Left renal cortex interstitium (tissue), 4 donors: ENCODE measurements at regions not wholly inside any gene's neighbourhood (a gene's known extent, or its start where the extent isn't known, plus 50 kb on each side); places are given as distances from the start of the nearest gene placed in this dataset.

Experiments
- DNase-seq, 4 donors: peaks; one replicate each; pipeline ENCODE4 v3.0.0-alpha.2; 2013; ENCODE audit warnings: low read depth in 4 of 4, low spot score in 2 of 4, missing footprints in 1 of 4

- DNase-seq, result no peak
Measured at GRCh38 chr11:112354364-112354763, 93.7 kb upstream of the PLET1 start.

GRCh38 chr11:112355726-112356125 is 95.1 kb upstream of the PLET1 start:
- no peak for DNase-seq

- DNase-seq, result no peak
Measured at GRCh38 chr11:112357488-112357887, 96.8 kb upstream of the PLET1 start.

DNA sequence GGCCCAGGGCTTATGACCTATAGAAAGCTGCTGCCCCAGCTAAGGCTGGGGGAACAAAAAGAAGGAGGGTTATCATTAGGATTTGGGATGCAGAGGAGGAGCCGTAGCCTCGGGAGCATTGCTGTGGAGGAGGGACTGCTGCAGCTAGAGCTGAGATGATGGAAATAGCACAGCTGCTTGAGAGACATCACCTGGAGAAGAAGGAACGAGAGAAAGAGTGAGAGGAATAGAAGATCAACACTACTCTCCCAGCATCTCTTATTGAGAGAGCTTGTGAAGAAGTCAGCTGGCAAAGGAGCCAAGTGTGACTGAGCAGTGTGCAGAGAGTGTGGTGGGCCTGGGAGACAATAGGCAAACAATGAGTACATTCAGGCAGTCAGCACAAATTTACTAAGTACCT is 100.7 kb upstream of the PLET1 start:
- DNase-seq, result no peak

DNA sequence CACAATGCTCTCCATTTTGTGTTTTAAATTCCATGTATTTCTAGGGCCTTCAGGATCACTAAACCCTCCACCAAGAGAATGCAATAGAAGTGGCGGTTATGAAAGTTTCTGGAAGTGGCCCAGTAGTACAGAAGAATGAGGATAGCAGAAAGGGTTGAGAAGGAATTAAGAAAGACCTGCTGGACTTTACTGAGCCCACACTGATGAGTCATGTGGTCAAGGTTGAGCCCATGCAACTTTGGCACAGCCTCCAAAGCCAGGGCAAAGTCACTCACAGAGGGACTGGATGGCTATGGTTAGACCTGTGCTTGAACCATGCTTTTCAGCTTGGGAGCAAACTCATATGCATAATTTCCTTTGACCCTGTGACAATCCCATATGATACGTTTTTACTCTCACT is 102.9 kb upstream of the PLET1 start:
- DNase-seq, result no peak

- no peak for DNase-seq
Measured at GRCh38 chr11:112364962-112365481, 104.4 kb upstream of the PLET1 start.

GRCh38 chr11:112366012-112366411 is 105.4 kb upstream of the PLET1 start:
- no peak for DNase-seq

DNA sequence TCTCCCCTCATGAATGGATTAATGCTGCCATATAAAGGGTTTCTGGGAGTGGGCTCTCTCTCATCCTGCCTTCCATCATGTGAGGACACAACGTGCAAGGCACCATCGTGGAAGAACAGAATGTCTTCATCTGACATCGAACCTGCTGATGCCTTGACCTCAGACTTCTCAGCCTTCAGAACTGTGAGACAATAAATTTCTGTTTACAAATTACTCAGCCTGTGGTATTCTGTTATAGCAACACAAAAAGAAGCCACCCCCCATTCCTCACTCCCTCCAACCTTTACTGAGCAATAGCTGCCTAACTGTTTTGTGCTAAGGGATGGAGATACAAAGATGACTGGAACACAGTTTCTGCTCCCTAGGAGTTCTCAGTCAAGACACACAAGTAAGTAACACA is 106.1 kb upstream of the PLET1 start:
- DNase-seq, result no peak

- DNase-seq, result no peak
Measured at GRCh38 chr11:112367461-112367860, 106.8 kb upstream of the PLET1 start.

- no peak for DNase-seq
Measured at GRCh38 chr11:112367895-112368294, 107.2 kb upstream of the PLET1 start.

DNA sequence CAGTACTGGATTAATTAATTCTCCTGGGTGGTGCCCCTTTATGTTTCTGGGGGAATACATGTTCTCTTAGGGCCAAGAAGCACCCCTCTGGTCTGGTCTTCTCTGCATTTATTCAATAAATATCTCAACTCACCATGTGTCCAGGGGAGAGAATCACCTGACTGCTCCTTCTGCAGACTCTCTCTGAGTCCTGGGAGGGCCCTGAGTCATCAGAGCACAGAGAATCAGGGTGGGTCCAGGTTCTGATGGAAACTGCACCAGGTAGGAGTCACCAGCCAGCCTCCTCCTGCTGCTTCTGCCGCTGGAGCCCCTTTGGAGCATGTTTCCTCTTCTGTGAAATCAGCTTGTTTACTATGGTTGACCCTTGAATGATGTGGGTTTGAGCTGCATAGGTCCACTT is 107.7 kb upstream of the PLET1 start:
- DNase-seq, result no peak

- DNase-seq, result no peak
Measured at GRCh38 chr11:112369374-112369773, 108.7 kb upstream of the PLET1 start.

GRCh38 chr11:112369916-112370315 is 109.3 kb upstream of the PLET1 start:
- DNase-seq, result no peak

- DNase-seq, result no peak
Measured at GRCh38 chr11:112374486-112375140, 114.0 kb upstream of the PLET1 start.

GRCh38 chr11:112377946-112378345 is 117.3 kb upstream of the PLET1 start:
- DNase-seq, result no peak

- DNase-seq, result no peak
Measured at GRCh38 chr11:112380464-112380863, 119.8 kb upstream of the PLET1 start.

- no peak for DNase-seq
Measured at GRCh38 chr11:112381578-112381977, 120.9 kb upstream of the PLET1 start.

DNA sequence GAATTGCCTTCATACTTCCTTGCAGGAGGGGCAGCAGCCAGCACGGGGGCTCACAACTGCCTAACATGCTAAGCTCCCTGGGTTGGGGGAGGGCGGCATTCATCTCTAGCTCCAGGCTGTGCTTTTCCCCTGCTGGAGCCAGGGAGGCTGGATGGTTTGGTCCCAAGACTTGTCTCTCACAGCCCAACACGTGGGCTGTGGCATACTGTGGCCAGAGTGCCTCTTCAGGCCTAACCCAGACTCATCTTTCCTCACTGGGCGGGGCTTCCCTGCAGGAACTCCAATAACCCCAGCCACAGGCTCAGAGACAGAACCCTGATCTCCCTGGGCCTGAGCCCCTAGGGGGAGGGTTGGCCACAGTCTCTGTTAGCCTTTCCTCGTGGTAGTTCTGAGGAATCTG is 121.9 kb upstream of the PLET1 start:
- DNase-seq, result no peak

- DNase-seq, result no peak
Measured at GRCh38 chr11:112388496-112388895, 127.8 kb upstream of the PLET1 start.

- no peak for DNase-seq
Measured at GRCh38 chr11:112391086-112391485, 130.4 kb upstream of the PLET1 start.

- DNase-seq, result no peak
Measured at GRCh38 chr11:112392904-112393303, 132.2 kb upstream of the PLET1 start.

DNA sequence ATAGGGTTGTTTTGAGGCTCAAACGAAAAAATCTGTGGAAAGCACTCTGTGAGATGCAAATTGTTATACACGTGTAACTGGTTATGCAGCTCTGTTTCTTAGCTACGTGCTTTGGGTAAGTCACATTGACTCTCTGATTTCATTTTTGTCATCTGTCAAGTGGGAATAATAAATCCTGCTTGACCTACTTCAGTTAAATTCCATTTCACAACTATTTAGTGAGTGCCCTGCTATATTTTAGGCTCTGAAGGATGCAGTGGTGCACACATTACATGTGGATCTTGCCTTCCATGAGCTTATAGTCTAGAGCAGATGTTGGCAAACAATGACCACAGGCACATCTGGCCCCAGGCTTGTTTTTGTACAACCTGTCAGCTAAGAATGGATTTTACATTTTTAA is 133.6 kb upstream of the PLET1 start:
- DNase-seq, result no peak

DNA sequence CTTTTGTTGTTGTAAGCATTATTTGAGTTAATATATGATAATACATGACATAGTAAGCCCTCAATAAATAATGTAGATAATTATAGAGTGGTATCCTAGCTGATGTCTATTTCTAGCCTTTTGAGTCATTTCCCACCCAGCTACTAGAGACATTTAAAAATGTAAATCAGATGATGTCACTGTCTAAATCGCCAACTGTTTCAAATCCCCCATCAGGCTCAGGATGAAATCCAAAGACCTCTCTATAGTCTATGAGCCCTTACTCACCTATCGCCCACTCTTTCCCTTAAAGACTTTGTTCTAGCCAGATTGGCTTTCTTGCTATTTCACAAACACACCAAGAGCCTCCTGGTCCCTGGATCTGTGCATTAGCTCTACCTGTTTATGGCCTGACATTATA is 135.4 kb upstream of the PLET1 start:
- DNase-seq, result no peak
